T-helper 2 cell (primary cell): ENCODE measurements at regions not wholly inside any gene's neighbourhood (a gene's known extent, or its start where the extent isn't known, plus 50 kb on each side); places are given as distances from the start of the nearest gene placed in this dataset.

Experiments used
- DNase-seq, 5 experiments: peaks; one replicate each; pipeline versions ENCODE4 v3.0.0 to v3.0.0-alpha.2; 2012 to 2022

GRCh38 chrX:23228950-23229448 lies 105.7 kb upstream of the PTCHD1 start:
- no peak for DNase-seq

GRCh38 chrX:23235051-23235450 lies 99.6 kb upstream of the PTCHD1 start:
- DNase-seq, result no peak

GRCh38 chrX:23246001-23246400 lies 88.6 kb upstream of the PTCHD1 start:
- no peak for DNase-seq

- no peak for DNase-seq
Measured at GRCh38 chrX:23248187-23248586, 86.5 kb upstream of the PTCHD1 start.

GRCh38 chrX:23251043-23251442 lies 83.6 kb upstream of the PTCHD1 start:
- DNase-seq, result no peak

GRCh38 chrX:23263892-23264291 lies 70.8 kb upstream of the PTCHD1 start:
- no peak for DNase-seq

- no peak for DNase-seq
Measured at GRCh38 chrX:23269923-23270322, 64.7 kb upstream of the PTCHD1 start.

- no peak for DNase-seq
Measured at GRCh38 chrX:23271026-23271425, 63.6 kb upstream of the PTCHD1 start.

GRCh38 chrX:23276475-23276874 lies 58.2 kb upstream of the PTCHD1 start:
- DNase-seq, result no peak
